ENCODE measurements at regions not wholly inside any gene's neighbourhood (a gene's known extent, or its start where the extent isn't known, plus 50 kb on each side); places are given as distances from the start of the nearest gene placed in this dataset.
"Not testable (repeated sequence)": the region's sequence is repeated elsewhere in the genome, so short reads cannot be mapped to it uniquely, and the experiment has no call there.

DNA sequence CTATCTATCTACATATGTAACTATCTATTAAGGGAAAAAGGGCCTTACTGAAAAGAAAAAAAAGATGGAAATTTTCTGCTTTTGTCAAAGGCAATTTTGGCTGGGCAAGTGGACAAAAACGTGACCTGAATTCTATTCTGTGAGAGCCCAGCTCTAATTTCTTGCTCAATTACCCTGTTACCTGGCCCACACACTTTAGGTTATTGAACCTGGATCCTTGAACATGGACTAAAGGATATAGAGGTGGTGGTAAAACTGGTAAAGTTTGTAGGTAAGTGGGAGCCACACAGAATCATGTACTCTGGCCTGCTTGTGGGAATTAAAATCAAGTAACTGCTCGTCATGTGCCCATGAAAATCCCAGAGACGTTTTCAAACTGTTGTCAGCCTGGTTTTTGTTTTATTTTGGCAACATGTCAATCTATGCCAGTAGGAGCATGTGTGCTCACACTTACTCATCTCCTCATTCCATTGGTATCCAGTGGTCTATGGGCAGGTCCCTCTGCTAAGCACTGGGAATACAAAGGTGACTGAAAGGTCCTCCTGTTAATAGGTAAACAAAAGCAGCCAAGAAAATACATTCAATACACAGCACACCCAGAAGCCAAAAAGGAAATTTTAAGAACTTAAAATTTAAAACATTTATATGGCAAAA is 113.7 kb upstream of the WARS2 start:
- DNase-seq = no peak

DNA sequence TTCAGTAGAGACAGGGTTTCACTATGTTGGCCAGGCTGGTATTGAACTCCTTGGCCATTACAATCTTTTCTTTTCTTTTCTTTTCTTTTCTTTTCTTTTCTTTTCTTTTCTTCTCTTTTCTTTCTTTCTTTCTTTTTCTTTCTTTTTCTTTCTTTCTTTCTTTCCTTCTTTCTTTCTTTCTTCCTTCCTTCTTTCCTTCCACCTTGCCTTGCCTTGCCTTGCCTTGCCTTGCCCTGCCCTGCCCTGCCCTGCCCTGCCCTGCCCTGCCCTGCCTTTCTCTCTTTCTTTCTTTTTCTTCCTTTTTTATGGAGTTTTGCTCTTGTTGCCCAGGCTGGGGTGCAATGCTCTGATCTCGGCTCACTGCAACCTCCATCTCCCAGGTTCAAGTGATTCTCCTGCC is 112.5 kb upstream of the HAO2 start:
- not testable (repeated sequence) for DNase-seq

DNA sequence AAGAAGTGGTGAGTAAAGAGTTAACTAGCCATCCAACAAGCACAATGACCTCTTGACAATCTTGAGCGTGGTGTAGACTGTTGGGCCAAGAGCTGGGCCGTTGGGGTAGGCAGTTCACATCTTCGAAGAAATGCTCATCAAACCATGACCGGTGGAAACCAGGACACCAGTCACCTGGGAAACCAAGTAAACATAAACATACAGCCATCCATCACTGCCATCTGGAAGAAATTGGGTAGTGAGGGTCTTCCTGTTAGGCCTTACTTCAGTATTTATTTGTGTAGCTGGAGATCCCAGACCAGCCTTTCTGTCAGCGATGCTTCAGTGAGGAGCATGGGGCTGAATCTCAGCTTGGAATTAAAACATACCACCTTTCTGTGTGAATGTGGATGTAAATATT is 108.1 kb upstream of the HAO2 start:
- DNase-seq = no peak

DNA sequence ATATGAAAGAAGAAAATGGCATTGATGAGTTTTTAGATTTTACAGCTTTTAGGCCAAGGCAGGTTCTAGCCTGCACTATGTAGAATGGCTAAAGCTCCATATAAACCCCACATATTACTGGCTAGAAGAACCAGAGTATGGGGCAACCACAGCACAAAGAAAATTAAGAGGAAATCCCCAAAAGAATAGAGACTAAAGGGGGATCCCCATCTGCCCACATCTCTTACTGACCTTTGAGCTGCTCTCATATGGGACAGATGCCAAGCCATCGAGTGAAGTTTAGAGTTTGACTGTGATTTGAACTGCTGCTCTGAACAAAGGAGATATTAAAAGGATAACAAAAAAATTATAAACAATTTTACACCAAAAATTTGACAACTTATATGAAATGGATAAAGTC is 102.2 kb upstream of the HAO2 start:
- no peak for DNase-seq

DNA sequence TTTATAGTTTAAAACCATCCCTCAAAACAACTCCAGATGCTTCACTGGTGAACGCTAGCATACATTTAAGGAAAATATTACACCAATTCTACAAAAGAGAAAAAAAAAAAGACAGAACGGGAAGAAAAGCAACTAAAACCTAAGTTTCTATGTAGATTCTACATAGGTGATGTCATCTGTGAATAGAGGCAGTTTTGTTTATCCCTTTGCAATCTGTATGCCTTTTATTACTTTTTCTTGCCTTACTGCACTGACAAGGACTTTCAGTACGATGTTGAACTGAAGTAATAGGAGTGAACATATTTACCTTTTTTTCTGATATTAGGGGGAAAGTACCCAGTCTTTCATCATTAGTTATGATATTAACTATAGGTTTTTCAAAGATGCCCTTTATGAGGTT is 101.7 kb upstream of the HAO2 start:
- no peak for DNase-seq

DNA sequence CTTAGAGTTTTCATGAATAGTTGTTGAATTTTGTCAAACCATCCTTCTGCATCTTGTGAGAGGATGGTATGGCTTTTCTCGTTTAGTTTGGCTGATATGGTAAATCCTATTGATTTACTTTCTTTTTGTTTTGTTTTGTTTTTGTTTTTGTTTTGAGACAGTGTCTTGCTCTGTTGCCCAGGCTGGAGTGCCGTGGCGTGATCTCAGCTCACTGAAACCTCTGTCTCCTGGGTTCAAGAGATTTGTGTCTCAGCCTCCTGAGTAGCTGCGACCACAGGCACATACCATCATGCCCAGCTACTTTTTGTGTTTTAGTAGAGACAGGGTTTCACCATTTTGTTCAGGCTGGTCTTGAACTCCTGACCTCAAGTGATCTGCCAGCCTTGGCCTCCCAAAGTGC is 101.3 kb upstream of the HAO2 start:
- not testable (repeated sequence) for DNase-seq

DNA sequence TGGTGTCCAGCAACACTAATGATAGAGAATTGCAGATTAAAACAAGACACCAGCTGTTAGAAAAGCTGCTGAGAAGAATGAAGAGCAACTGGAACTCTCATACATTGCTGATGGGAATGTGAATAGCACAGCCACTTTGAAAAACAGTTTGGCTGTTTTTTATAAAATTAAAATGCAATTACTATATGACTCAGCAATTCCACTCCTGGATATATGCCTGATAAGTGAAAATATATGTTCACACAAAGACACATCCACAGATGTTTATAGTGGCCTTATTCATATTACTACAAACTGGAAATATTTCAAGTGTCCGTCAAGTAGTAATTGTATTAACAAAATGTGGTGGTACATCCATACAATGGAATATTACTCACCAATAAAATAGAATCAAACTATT is 99.7 kb upstream of the HAO2 start:
- DNase-seq = no peak

DNA sequence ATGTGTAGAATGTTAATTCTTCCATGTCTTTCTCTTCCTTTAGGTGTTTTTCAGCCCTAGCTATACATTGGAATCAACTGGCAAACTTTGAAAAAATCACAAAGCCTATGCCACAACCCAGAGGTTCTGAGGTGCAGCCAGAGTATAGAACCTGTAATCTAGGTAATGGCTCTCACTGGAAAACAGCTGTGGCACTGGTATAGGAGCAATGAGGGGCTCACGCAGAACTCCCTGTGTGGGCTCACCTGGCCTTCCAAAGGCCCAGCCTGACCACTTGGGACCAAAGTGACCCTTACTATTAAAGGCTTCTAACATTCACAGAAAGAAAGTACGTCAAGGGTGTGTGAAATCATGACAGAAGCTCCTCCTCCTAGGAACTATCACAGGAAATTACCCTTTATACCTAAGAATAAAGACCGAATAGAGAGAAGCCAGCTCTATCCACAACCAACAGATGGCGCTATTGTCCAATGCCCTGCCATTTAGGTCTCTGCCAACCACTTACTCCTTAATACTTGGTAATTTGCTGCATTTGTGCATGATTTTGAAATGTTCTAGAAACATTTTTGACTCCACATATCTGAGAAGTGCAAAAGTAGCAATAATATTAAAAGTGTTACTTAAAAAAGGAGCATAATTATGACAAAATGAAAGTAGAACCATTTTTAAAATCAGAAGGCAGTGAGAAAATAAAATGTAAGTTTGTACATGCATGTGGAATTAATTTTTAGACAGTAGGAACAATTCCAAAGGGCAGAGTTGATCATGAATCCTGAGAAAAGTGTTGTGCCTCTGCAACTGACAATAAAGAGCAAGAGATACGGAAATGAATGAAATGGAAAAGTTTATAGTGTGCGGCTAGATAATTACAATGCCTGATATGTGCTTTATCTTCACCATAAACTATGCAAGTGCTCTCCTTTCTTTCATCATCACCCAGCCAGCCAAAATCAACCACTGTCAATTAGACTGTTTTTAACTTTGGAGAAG is 93.1 kb upstream of the HAO2 start:
- no peak for DNase-seq

DNA sequence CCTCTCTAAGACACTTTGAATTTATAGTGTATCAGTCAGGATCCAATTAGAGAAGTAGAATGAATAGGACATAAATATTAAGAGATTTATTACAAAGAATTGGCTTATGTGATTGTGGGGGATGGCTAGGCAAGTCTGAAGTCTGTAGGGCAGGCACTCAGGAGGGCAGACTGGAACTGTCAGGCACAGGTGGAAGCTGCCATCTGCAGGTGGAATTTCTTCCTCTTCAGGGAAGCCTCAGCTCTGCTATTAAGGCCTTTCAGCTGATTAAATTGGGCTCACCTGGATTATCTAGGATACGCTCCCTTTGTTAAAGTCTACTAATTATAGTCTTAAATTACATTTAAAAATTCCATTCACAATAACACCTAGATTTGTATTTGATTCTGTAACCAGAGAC is 92.0 kb upstream of the HAO2 start:
- DNase-seq = no peak

DNA sequence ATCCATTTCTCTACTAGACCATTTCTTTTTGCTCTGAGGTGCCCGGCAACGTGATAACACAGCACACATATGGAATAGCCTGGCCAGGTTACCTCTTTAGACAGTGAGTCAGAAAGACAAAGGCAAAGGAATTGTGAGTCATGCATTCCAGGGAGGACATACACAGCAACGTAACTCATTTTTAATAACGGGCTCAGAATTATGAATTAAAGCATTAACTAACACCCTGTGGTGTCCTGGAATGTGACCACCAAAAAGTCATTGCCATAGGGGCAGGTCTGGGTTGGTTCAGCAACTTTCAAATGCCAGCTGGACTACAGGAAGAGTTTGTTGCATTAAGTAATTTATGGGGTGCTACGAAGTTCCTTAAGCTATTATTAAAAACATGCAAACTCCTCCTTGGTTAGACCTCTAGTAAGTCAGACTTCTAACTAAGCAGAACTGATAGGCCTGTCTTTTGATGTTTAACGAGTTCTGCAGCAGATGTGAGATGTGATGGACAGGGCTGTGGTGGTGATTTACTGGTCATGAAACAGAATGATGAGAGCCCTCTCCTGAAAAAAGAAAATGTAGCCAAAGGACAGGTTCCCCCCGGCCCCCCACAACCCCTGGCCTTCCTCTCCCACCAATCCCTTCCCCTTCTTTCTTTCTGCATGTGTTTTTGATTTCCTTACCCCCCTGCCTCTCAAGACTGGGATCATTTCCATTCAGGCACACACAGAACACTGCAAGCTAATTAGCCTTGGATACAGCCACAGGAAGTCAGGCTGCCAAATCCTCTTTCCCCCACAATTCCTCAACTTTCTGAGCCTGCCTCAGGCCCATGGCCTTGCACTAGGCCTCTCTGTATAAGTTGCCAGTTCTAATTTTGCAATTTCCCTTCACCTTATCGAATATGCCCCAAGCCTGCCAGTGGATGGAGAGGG is 88.9 kb upstream of the HAO2 start:
- no peak for DNase-seq

DNA sequence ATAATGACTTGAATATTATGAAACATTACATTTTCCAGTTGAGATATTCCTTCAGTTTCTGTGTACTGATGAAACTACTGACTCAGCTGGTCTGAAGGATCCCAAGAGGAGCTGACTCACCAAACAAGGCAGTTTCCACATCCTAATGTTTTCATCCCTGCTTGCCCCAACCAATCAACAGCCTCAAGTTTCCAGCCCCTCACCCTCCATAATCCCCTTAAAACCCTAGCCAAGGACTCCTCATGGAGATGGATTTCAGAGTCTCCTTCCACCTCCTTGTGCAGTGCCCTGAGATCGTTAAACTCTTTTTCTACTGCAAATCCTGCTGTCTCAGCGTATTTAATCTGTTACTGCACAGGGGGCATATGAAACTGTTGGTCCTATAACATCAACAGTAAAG is 83.1 kb upstream of the HAO2 start:
- DNase-seq = no peak

DNA sequence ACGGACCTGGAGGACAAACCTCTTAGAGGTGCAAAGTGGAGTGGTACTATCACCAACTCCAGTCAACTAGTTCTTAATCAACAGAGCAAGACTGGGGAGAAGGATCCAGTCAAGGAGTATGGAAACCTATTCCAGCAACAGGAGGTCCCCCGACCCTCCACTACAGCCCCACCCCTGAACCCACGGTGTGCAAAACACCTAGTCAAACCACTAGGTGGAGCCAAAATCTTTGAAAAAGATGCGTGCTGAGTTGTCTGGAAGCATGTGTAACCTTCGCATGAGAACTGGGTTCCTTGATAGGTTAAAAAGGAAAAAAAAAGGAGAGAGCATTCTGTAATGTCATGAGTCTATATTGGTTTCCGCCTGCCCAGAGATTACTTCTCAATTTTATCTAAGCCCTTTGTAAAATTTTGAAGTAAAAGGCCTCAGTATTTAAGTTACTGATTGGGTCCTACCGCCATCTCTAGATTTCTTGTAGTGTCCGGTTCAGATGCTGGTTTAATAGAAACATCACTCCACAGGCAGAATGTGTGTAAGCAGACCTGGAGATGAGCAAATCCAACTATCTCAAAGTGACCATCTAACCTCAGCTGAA is 81.9 kb upstream of the HAO2 start:
- peak; percentile 58 for DNase-seq

DNA sequence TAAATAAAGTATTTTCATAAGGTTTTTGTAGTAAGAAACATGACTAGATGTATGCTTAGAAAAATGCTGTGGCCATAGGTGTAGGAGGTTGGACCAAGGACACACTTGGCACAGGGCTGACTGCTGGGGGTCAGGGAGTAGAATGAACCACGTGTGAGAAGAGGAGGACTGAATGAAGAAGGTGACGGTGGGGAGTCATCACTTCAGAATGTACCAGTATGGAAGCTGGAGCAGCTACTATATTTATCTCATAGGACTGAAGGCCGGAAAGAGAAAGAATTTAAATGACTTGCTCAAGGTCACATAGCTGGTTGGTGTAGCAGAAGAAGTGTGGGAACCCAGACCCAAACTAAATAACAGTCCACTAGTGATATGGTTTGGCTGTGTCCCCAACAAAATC is 79.8 kb upstream of the HAO2 start:
- DNase-seq = no peak

DNA sequence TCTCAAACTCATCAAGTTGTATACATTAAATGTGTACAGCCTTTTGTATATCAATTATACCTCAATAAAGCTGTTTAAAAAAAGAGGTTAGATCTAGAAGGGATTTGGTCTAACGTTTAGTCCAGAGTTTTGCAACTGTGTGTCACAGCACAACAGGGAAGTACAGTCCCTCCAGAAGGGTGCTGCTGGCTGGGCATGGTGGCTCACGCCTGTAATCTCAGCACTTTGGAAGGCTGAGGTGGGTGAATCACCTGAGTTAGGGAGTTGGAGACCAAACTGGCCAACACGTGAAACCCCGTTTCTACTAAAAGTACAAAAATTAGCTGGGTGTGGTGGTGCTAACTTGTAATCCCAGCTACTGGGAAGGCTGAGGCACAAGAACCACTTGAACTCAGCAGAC is 78.3 kb upstream of the HAO2 start:
- no peak for DNase-seq

DNA sequence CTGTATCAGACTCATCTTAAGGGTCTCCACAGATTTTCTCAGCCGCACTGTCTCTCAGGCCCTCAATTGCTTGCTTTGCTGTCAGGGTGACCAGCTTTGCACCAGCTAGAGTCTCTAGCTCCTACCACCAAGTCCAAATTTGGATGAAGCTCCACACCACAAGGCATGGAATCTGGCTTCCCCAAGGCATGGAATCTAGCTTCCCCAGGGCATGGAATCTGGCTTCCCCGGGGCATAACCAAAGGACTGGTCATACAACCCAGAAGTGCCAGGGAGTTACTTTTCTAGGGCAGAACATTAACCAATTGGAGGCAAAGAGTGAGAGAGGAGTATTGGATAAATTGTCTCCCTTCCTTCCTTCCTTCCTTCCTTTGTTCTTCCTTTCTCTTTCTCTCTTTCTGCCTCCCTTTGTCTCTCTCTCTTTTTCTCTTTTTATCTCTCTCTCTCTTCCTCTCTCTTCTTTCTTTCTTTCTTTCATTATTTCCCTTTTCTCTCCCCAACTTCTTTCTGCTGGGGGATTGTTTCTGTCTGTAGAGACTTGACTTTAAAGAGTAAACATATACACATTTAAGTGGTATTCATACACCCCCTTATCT is 76.9 kb upstream of the HAO2 start:
- DNase-seq = no peak

DNA sequence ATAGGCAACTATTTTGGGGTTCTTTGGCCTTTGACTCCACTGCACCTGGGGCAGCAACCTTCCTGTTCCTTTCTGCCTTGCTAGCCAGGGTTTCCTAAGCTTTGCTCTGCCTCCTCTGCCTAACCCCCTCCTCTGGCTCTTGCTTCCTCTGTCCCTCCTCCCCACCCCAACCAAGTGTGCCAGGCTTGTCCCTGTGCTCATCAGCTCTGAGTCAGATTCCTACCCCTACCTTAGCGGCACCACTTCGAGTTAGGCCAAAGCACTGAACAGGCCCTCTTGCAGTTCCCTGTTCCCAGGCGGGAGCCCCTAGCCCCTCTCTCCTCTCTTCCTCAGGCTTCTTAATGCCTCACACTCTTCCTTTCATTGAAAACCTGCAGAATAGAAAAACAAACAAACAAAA is 74.8 kb upstream of the HAO2 start:
- DNase-seq = no peak

DNA sequence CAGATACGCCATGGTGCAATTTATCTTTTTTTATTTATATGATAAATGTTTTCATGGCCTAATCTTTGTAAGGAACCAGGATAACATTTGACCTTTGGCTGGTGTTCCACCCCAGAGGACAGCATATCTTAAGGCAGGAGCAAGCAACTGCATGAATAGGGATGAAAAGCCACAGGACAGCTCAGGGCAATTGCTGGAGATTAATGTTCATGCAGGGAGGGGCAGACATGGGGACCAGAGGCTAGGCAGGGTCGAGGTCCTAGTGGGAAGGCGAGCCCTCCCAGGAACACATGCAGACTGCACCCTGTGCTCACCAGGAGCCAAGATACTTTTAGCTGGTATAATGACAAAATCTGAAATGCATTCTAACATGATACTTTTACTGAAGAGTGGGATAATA is 74.4 kb upstream of the HAO2 start:
- no peak for DNase-seq

DNA sequence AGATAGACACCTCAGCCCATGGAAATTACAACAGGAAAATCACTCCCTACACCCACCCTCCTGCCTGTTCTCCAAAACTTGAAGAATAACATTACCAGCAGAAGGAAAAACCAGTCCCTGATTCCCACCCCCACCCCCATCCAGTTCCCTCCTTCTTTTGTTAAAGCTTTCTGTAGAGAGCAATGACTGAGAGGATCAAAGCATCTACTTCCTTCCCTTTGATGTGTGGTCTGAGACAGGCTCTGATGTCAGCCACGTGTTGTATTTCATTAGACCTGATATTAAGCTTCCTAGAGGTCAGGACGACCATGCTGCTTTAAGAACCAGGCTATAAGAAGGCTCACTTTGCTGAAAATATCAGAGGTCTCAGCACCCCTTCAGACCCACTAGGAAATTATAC is 73.9 kb upstream of the HAO2 start:
- no peak for DNase-seq

DNA sequence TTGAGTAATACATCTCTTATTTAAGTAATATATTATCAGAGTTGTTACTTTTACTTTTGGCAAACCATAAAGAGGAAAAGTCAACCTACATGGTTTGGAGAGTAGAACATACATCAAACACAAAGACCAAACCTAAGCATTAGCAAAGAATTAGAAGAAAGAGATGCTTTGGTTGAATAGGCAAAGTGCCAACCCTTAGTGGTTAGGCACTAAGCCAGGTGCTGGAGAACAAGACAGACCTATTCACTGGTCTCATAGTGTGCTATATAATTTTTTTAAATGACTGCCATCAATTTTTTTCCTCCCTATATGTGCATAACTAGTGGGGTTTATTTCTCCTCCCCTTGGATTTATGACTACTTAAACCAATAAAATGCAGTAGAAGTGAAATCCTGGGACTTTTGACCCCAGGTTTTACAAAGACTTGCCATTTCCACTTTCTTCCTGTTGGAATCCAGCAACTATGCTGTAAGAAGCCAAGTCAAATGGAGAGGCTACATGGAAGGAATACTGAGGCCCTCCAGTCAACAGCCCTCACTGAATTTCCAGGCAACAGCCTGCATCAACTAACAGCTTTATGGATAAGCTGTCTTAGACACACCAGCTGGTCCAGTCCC is 69.8 kb upstream of the HAO2 start:
- DNase-seq = no peak

DNA sequence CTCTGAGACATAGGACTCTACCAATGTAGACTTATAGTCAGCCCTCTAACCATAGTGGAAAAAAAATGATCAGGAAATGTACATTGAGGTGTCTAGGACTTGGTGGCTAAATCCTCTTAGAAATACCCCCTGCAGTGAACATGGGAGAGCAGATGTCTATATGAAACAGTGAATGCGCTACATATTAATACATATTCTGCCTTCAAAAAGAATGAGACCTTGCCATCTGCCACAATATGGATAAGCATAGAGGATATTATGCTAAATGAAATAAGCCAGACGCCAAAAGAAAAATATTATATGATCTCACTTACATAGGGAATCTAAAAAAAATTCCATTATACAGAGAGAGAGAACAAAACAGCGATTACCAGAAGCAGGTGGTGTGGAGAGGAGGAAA is 66.6 kb upstream of the HAO2 start:
- no peak for DNase-seq

DNA sequence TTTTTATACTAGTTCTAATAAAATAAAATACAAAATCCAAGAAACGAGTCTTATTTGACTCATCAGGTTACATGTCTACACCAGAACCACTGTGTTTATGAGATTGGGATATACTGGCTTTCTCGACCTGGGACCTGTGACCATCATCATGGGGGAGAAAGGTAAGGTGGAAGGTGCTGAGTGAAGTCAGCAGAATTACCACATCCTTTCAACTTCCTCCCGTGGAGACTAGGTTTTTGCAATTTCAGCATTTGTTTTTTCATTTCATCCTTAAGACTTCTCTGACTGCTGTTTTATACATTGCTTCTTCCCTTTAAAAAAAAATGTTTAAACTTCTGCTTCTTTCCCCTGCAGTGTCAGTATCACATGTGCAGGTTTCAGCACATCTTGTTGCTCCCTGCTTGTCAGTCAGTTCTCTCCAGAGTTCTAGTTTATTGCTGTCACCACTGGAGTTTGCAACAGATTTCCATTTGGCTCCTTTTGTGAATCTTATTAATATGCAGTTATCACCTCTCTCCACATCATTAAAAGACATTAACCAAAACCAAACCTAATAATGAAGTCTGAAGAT is 60.4 kb upstream of the HAO2 start:
- no peak for DNase-seq

DNA sequence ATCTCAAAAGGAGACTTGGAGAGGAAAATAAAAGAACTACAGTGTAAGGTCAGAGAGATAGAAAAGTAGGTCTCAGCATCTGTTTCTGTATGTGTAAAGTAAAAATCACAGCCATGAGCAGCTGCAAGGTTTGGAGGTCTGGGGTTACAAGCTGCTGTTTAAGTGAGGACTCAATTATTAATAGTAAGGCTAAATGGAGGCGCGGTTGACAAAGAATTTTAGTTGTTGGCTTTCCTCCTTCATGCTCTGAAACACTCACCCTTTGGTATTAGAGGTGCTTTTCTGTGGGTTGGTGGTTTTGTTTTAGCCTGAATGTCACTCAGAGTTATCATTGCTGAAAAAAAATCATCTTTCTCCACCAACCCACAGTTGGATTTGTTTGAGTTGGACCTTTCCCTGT is 59.8 kb upstream of the HAO2 start:
- DNase-seq = no peak
